GM19463 (cell line): ENCODE measurements at regions not wholly inside any gene's neighbourhood (a gene's known extent, or its start where the extent isn't known, plus 50 kb on each side); places are given as distances from the start of the nearest gene placed in this dataset.
"Not testable (repeated sequence)": the region's sequence is repeated elsewhere in the genome, so short reads cannot be mapped to it uniquely, and the experiment has no call there.

Experiments used
- ATAC-seq: cut with Tn5 transposase; IDR thresholded peaks from one replicate; pipeline ENCODE4 v1.9.1; 2021; ENCODE audit warnings: mild to moderate bottlenecking, moderate library complexity; ENCODE audit not compliant: unreplicated experiment

DNA sequence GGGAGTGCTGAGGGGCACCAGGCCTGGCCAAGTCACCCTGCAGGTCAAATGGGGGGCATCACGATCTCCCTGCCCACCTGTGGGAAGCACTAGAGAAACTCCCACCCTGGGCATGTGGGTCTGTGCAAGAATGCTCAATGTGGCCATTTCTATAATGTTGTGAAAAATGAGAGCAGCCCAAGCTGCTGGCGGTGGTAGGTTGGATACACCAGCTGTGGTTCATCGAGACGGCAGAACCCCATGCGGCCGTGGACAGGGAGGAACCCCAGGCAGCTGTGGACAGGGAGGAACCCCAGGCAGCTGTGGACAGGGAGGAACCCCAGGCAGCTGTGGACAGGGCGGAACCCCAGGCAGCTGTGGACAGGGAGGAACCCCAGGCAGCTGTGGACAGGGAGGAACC is 129.1 kb downstream of the BRD1 start:
- not testable (repeated sequence) for ATAC-seq

DNA sequence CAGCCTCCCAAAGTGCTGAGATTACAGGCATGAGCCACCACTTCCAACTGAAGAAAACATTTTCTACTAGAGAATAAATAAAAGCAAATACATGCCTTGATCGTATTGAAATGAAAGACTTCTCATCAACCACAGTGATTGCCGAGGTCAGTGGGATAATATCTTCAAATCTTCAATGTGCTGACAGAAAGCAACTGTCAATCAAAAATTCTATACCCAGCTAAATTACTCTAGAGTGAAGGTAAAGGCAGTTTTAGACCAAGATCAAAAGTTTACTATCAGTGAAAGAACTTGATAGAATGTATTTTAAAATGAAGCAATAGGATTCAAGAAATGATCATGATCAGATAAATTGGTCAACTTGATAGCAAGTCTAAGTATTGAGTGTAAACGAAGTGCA is 130.6 kb downstream of the BRD1 start:
- ATAC-seq: no peak

DNA sequence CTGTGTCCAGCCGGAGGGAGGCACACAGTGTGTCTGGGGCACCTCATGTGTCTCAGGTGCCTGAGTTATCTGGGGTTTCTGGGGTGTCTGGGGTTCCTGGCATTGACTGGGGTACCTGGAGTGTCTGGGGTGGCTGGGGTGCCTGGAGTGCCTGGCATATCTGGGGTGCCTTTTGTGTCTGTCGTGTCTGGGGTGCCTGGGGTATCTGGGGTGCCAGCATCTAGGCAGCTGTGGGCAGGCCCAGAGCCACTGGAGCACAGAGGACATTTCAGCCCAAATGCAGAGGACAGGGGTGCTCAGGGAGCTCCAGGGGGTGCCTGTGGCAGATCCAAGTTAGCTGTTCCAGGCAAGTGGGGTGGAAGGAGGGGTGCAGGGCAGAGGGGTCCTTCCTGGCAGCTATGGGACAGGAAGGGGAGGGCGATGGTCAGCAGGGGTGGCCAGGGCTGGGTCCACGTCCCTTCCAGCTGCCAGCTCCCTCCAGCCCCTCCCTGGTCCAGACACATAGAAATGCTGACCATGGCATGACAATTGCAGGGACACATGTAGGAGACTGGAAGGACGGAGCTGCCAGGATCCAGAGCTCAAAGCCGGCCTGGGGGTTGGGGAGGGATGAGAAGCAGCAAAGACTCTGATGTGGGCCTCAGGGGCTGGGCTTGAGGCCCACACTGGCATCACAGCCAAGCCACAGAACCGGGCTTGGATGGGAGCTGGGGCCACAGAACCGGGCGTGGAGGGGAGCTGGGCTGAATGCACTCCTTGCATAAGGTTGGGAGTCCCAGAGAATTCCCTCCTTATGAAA is 133.0 kb downstream of the BRD1 start:
- no peak for ATAC-seq

DNA sequence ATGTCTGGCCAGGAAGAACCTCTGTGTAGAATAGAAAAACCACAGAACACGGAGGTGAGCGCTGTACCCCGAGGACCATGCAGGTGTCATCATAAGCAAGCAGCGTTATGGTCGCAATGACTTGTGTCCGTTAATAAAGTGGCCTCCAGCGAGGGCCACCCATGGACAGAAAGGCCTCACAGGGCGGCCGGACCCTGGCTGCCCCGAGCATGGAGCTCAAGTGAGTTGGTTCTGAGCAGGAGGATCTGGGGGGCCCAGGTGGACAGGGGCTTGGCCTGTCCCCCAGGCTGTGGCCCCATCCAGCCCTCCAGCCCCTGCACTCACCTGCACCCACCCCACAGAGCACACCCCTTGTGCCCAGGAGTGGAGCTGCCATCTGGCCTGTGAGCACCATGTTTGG is 133.8 kb downstream of the BRD1 start:
- no peak for ATAC-seq

DNA sequence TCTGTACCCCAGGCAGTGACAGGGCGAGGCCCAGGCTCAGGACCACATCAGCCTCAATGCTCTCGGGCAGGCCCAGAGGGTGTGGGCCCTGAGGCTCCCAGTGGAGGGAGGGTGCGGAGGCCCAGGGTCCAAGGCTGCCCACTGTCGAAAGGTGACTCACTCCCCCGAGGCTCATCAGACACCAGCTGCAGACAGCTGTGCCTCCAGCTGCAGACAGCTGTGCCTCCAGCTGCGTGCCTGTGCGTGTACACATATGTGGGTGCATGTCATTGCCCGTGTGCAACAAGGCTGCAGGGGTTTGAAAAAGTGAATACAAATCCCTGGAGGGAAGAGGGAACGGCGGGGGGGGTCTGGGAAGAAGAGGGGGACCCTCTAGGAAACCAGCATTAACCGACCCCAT is 134.3 kb downstream of the BRD1 start:
- no peak for ATAC-seq

DNA sequence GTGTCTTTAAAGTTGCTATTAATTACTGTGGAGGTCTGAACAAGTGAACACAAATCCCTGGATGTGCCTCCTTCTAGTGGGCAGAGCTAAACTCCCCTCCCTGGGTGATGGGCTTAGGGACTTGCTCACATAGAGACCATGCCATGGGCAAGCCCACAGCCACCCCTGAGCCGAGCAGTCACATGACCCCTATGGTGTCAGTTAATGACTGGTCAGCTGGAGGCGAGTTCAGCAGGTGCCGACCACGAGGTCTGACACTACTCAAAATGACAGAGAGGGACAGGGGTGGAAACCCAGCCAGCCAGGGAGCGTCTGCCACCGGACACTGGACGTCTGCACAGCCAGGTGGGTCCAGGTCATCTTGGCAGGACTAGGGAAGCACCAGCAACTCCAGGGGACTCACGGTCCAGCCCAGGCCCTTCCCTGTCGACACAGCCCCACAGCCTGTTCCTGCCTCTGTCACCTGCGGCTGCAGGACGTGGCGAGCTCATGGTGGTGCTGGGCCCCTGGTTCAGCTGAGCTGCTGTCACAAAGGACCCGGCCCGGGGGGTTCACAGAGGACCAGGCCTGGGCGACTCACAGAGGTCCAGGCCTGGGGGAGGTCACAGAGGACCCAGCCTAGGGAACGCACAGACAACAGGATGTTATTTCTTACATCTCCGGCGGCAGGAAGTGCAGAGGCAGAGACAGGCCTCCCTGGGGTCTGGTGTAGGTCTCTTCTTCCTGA is 135.0 kb downstream of the BRD1 start:
- ATAC-seq: no peak

DNA sequence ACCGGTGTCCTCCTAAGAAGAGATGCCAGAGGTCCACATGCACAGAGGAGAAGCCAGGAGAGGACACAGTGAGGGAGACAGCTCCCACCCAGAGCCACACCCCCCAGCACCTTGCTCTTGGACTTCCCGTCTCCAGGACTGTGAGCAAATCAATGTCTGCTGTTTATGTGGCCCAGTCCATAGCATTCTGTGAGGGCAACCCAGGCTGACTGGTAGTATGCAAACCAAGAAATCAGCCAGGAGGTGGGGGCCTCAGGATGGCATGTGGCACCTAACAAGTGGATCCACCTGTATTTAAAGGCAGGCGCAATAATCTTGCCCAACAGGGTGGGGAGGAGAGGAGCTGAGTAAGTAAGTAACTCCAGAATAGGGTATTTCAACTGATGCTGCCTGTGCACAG is 136.4 kb downstream of the BRD1 start:
- ATAC-seq: no peak

DNA sequence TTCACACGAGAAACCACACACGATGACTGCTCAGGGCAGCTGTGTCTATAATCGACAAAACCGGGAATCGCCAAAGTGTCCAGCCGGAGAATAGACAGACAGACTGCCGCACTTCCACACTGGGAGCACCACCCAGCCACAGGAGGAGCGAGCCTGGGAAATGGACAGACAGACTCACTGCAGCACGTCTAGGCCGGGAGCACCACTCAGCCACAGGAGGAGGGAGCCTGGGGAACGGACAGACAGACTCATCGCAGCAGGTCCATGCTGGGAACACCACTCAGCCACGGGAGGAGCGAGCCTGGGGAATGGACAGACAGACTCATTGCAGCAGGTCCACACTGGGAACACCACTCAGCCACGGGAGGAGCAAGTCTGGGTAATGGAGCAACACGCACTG is 137.2 kb downstream of the BRD1 start:
- no peak for ATAC-seq

DNA sequence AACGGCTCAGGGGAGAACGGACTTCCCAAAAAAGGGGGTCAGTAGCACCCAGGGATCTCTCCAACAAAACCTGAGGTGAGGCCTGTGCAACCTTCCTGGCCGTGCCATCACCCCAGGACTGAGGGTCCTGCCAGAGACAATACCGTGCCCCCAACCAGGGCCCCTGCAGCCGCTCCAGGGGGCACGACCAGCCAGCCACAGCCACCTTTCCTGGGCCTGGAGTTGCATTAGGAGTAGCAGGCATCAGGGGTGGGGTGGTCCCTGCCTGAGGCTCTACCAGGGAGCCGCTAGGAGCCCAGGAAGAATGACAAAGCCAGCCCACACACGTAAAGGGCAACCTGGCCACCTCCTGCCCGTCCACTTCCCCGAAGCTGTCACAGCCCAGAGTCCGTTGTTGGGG is 137.8 kb downstream of the BRD1 start:
- no peak for ATAC-seq

DNA sequence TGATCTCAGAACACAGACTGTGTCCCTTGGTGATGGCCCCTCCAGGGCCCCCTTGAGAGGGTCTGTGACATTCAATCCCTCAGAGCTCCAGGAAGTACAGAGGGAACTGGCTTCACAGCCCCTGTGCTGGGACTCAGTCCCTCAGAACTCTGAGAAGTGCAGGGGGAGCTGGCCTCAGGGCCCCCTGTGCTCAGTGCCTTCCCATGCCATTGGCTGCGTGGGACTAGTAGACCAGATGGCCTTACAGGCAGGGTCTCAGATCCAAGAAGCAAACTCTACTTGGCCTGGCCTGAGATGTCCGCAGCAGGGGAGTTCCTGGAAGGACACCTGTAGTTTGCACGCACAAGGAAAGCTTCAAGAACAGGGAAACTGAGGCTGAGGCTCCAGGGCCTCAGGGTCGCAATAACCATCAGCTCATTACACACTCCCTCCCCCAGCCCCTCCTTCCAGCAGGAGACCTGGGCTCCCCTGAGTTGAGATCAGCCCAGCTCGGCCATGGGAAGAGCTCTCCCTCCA is 138.4 kb downstream of the BRD1 start:
- no peak for ATAC-seq

DNA sequence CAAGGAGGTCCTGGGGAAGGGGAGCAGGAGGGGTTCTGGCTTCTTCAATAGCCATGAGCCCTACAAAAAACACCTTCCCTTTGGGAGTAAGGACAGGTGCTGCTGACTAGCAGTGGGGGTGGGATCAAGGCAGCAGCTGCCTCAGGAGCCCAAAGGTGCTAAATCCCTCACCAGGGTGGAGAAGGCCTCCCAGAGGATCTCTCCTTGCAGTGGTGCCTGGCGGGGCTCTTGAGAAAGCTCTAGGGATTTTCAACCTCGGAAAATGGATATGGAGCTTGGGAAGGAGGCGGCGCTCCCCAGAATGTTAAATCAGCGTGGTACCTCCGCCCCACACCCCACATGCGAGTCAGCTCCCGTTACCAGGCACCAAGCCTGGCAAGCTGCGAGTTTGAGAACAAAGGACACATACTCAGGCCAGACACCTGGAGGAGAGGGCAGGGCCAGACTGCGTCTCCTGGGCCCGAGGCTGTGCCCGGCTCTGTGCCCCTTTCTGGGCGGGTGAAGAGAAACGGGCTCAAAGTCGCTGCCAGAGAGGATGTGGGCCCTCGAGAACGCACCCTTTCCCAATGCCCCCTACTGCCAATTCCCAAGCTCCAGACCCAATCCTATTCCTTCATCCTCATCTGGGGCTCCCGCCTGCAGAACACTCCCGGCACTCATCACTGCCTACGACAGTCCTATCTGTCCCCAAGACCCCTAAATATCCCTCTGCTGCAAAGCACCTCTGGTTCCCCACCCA is 139.0 kb downstream of the BRD1 start:
- ATAC-seq: no peak

DNA sequence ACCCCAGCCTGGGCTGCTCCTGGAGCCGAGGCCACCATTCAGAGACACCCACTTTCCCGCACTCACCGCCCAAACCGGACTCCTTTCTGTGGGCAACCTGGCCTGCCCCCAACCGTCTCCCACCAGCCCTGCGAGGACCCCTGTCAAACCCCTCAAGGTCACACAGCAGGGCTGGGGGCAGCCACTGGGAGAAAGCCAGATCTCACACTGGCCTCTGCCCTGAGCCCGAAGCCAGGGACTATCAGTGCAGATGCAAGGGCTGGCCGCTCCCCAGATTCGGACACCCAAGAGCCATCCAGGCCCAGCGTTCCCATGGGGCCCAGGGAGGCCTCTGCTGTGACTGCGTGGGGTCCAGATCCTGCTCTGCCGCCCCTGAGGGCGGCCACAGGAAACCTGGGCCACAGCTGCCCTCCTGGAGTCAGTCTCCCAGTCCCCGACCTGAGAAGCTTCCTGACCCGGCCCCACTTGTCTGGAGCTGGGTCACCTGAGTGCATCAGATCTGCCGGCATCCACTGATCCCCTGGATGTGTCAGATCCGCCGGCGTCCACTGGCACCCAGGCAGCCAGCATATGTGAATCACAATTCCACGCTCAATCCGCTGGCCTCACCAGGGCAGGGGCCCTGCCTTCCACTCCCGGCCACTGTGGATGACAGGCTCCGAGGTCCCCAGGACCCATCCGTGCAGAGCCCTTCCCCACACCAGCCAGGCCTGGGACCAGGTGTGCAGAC is 139.7 kb downstream of the BRD1 start:
- ATAC-seq: no peak

DNA sequence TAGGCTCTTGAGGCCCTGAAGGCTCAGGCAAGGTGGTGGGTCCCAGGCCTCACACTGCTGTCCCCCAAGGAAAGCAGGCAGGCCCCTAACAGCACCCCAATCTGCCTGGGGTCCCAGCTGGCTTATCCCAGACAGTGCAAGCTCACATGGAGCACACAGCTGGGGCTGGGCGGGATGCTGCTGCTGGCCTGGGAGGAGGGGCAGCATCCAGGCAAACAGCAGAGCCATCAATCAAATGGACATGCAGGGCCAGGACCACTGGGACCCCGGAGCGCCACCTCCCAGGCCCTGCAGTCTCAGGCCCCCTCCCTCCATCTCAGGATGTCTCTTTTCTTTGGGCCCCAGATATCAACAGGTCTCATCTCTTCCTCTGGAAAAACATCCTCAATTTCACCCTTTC is 140.3 kb downstream of the BRD1 start:
- ATAC-seq: no peak

DNA sequence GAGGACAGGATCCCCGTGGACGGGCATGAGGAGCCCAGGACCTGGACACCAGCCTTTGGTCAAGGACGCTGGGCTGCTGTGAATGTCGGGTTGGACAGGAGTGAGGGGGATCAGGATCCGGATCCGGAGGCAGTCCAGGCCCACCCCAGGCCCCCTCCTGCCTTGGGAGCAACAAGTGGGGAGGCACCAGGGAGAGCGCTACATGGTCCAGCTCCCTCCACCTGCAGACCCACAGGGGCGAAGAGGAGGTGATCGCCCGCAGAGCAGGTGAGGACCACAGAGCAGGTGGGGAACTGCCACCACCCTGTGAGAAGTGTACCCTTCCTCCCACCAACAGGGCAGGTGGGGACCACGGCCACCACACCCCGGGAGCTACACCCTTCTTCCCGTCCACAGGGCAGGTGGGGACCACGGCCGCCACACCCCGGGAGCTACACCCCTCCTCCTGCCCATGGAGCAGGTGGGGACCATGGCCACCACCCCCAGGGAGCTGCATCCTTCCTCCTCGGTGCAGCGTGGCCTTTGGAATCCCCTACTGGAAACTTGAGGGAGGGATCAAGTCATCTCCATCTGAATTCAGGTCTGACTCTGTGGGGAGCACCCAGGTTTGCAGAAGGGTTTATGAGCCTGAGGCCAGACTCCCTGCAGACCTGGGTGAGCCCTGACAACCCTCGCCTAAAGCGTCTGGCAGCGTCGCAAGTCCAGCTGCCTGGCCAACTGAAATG is 141.0 kb downstream of the BRD1 start:
- ATAC-seq: no peak

DNA sequence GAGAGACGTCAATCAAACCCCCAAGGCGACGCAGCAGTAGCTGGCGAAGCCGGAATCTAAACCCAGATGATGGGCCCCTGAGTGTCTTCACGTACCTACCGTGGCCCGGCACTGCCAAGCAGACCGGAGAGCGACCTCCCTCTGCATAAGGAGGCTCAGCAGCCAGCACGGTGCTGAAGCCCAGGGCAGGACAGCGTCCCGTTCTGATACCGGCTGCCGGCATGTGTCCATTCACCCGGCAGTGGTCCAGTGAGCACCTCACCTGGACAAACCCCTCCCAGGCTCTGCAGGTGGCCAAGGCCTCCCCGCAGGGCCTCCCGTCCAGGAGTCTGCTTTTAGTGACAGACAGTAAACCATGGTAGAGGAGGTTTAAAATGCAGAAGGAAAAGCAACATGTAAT is 142.0 kb downstream of the BRD1 start:
- no peak for ATAC-seq

DNA sequence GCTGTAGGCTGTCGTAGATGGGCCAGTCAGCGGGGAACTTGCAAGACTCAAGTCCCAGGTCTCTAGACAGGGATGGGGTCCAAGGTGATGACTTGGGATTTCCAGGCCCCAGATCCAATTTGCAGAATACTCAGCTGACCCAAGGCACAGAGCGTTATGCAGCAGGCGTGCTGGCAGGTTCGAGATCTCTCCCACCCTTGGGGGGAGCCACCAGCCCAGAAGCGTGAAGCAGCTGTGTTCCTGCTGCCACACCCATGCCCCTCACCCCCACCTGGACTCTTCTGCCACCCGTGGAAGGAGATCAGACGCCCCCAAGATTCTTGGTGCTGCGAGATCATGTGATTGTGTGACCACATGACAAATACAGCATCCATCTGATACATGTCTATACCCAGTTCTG is 142.6 kb downstream of the BRD1 start:
- no peak for ATAC-seq

DNA sequence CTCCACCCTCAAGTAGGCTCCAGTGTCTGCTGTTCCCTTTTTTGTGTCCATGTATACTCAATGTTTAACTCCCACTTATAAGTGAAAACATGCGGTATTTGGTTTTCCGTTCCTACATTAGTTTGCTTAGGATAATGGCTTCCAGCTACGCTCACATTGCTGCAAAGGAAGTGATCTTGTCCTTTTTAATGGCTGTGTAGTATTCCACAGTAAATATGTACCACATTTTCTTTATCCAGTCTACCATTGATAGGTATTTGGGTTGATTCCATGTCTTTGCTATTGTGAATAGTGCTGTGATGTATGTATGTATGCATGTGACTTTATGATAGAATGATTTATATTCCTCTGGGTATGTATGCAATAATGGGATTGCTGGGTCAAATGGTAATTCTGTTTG is 144.6 kb downstream of the BRD1 start:
- ATAC-seq: no peak

DNA sequence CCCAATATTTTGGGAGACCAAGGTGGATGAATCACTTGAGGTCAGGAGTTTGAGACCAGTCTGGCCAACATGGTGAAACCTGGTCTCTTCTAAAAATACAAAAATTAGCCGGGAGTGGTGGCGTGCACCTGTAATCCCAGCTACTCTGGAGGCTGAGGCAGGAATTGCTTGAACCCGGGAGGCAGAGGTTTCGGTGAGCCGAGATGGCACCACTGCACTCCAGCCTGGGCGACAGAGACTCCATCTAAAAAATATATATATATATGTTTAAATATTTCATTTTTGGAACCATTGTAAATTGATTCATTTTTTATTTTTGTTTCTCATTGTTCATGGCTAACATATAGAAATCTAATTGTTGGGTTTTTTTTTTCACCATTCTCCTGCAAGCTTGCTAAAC is 146.9 kb downstream of the BRD1 start:
- ATAC-seq: not testable (repeated sequence)

DNA sequence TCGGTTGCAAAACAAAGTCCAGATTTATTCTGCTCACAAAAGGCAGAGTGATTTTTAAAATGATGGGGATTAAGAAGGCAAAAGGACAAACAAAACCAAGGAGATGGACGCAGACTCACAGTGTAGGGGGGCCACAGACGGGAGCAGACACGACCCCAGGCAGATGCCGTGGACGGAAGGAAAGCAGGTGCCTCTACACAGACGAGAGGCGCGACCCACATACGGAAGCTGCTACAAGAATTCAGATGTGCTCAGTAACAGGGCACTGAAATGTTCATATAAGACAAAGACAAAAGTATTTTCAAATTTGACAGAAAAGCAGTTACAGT is 148.9 kb downstream of the BRD1 start:
- ATAC-seq: no peak

DNA sequence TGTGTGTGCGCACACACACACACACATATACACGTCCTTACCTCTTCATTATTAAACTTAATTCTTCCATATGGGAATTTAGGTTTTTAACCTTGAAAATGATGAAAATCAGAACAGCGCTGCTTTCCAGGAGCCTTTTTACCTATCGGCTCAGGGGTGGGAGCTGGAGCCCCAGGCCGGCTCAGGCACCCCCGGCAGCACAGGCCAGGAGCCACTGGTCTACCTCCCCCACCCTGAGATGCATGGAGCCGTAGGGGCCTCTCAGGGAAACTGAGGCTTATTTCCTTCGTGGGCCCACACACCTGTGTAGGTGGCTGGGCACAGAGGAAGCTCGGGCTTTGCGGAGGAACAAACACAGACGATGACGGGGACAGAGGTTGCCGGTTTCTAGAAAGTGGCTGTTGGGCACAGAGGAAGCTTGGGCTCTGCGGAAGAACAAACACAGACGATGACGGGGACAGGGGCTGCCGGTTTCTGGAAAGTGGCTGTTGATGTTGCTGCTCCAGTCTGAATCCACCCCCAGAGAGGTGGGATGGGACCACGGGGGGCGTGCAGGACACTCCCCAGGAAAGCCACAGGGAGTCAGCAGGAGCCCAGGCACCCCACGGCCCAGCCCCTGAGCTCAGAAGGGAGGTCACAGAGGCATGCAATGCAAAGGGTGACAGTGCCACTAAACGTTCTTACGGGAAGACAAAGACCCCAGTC is 149.4 kb downstream of the BRD1 start:
- ATAC-seq: no peak
